ENCODE measurements at regions not wholly inside any gene's neighbourhood (a gene's known extent, or its start where the extent isn't known, plus 50 kb on each side); places are given as distances from the start of the nearest gene placed in this dataset.

DNA sequence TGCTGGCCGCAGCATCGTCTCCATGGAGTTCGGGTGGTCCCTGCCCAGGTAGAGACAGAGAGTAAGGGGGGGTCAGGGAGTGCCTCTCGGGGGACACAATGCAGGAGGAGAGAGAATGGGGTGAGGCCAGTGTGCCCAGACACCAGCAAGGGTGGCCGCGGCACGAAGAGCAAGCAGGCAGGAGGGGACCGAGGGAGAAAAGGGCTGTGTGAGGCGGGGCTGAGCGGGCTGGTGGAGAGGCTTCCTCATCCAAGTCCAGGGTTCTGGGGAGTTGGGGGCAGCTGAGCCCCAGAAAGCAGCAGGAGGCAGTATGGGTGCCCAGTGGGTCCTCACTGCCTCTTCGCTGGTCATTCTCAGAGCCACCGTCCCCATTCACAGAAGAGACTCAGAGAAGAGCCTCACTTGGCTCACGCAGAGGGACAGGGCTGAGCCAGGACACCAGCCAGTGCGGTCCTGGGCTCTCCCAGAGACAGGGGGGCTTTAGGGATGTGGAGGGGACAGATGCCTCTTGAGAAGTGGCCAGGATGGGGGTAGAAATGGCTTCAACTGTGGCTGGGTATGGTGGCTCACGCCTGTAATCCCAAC lies 78.9 kb downstream of the MICALL2 start:
- H3K36me3 ChIP-seq (ENCODE audit: insufficient read depth, low read length) = no peaks in the 10 kb centered on the region
- no peak overlapping the region for H3K27ac ChIP-seq (ENCODE audit: low read length)
- no peak overlapping the region for H2AFZ ChIP-seq (ENCODE audit: low read depth, low read length)
- no peaks in the 10 kb centered on the region for H3K9me3 ChIP-seq (ENCODE audit: insufficient read depth, low read length, severe bottlenecking)
- no peaks in the 10 kb centered on the region for H3K4me1 ChIP-seq (ENCODE audit: insufficient read depth, low read length)
- no peak for DNase-seq
- H3K4me2 ChIP-seq (ENCODE audit: insufficient read depth, low read length) = no peak overlapping the region
- H3K9ac ChIP-seq (ENCODE audit: low read depth, low read length) = no peak overlapping the region
- H3K4me3 ChIP-seq (ENCODE audit: low read depth in 1 of 2, low read length in 2 of 2) = no peak overlapping the region
- no peaks in the 10 kb centered on the region for H3K27me3 ChIP-seq (ENCODE audit: insufficient read depth, low read length, poor library complexity)
- no peak for ATAC-seq (ENCODE audit: insufficient read depth, low read depth)
- no peaks in the 10 kb centered on the region for H3K79me2 ChIP-seq (ENCODE audit: insufficient read depth, low read length)
- TF ChIP-seq CTCF (IDR thresholded peaks at IDR 0.05; ENCODE audit: borderline replicate concordance, extremely low read depth, low read length, poor library complexity, severe bottlenecking) (no peak), EZH2 (IDR thresholded peaks at IDR 0.05; ENCODE audit: borderline replicate concordance, low read depth, low read length, severe bottlenecking) (no peak)
- no peaks in the 10 kb centered on the region for H4K20me1 ChIP-seq (ENCODE audit: insufficient read depth, low read length)

- Histone ChIP-seq H3K27me3 (ENCODE audit: insufficient read depth, low read length, poor library complexity) (no peaks in the 10 kb centered on the region), H3K36me3 (ENCODE audit: insufficient read depth, low read length) (no peaks in the 10 kb centered on the region), H2AFZ (ENCODE audit: low read depth, low read length) (no peak overlapping the region), H3K9me3 (ENCODE audit: insufficient read depth, low read length, severe bottlenecking) (no peaks in the 10 kb centered on the region), H3K79me2 (ENCODE audit: insufficient read depth, low read length) (no peaks in the 10 kb centered on the region), H4K20me1 (ENCODE audit: insufficient read depth, low read length) (no peaks in the 10 kb centered on the region), H3K4me1 (ENCODE audit: insufficient read depth, low read length) (no peaks in the 10 kb centered on the region), H3K9ac (ENCODE audit: low read depth, low read length) (no peak overlapping the region), H3K4me2 (ENCODE audit: insufficient read depth, low read length) (no peak overlapping the region), H3K4me3 (ENCODE audit: low read depth in 1 of 2, low read length in 2 of 2) (no peak overlapping the region), H3K27ac (ENCODE audit: low read length) (no peak overlapping the region)
- TF ChIP-seq CTCF (IDR thresholded peaks at IDR 0.05; ENCODE audit: borderline replicate concordance, extremely low read depth, low read length, poor library complexity, severe bottlenecking) (no peak), EZH2 (IDR thresholded peaks at IDR 0.05; ENCODE audit: borderline replicate concordance, low read depth, low read length, severe bottlenecking) (no peak)
- no peak for DNase-seq
- ATAC-seq (ENCODE audit: insufficient read depth, low read depth) = no peak
These were observed 78.3 kb downstream of the MICALL2 start for GRCh38 chr7:1380821-1381580.

GRCh38 chr7:1382553-1383397 lies 76.5 kb downstream of the MICALL2 start:
- H3K27ac ChIP-seq (ENCODE audit: low read length) = no peak overlapping the region
- H3K27me3 ChIP-seq (ENCODE audit: insufficient read depth, low read length, poor library complexity) = no peaks in the 10 kb centered on the region
- no peak for DNase-seq

More at GRCh38 chr7:1382553-1383397, 76.5 kb downstream of the MICALL2 start:
- no peaks in the 10 kb centered on the region for H3K36me3 ChIP-seq (ENCODE audit: insufficient read depth, low read length)
- no peak overlapping the region for H2AFZ ChIP-seq (ENCODE audit: low read depth, low read length)
- H3K4me2 ChIP-seq (ENCODE audit: insufficient read depth, low read length) = no peak overlapping the region
- TF ChIP-seq CTCF (IDR thresholded peaks at IDR 0.05; ENCODE audit: borderline replicate concordance, extremely low read depth, low read length, poor library complexity, severe bottlenecking) (no peak), EZH2 (IDR thresholded peaks at IDR 0.05; ENCODE audit: borderline replicate concordance, low read depth, low read length, severe bottlenecking) (no peak)
- no peak overlapping the region for H3K9ac ChIP-seq (ENCODE audit: low read depth, low read length)
- no peak overlapping the region for H3K4me3 ChIP-seq (ENCODE audit: low read depth in 1 of 2, low read length in 2 of 2)
- no peaks in the 10 kb centered on the region for H3K4me1 ChIP-seq (ENCODE audit: insufficient read depth, low read length)
- H3K79me2 ChIP-seq (ENCODE audit: insufficient read depth, low read length) = no peaks in the 10 kb centered on the region
- no peak for ATAC-seq (ENCODE audit: insufficient read depth, low read depth)
- H4K20me1 ChIP-seq (ENCODE audit: insufficient read depth, low read length) = no peaks in the 10 kb centered on the region
- H3K9me3 ChIP-seq (ENCODE audit: insufficient read depth, low read length, severe bottlenecking) = no peaks in the 10 kb centered on the region

Measured in DND-41 (cell line).